ENCODE measurements at regions not wholly inside any gene's neighbourhood (a gene's known extent, or its start where the extent isn't known, plus 50 kb on each side); places are given as distances from the start of the nearest gene placed in this dataset.

- no peak for TF ChIP-seq NR1H2 (CRISPR knock-in tag; IDR thresholded peaks at IDR 0.05; ENCODE audit: borderline replicate concordance, low read depth)
- TF ChIP-seq PLRG1 (conservative IDR thresholded peaks at IDR 0.05) = no peak
- TF ChIP-seq EEA1 (CRISPR knock-in tag; IDR thresholded peaks at IDR 0.05; ENCODE audit: borderline replicate concordance) = no peak
- no peak for TF ChIP-seq KAT2B (IDR thresholded peaks at IDR 0.05; ENCODE audit: borderline replicate concordance, low read depth, low read length)
These were observed 194.9 kb upstream of the MGMT start (continued) for GRCh38 chr10:129272176-129272575.

DNA sequence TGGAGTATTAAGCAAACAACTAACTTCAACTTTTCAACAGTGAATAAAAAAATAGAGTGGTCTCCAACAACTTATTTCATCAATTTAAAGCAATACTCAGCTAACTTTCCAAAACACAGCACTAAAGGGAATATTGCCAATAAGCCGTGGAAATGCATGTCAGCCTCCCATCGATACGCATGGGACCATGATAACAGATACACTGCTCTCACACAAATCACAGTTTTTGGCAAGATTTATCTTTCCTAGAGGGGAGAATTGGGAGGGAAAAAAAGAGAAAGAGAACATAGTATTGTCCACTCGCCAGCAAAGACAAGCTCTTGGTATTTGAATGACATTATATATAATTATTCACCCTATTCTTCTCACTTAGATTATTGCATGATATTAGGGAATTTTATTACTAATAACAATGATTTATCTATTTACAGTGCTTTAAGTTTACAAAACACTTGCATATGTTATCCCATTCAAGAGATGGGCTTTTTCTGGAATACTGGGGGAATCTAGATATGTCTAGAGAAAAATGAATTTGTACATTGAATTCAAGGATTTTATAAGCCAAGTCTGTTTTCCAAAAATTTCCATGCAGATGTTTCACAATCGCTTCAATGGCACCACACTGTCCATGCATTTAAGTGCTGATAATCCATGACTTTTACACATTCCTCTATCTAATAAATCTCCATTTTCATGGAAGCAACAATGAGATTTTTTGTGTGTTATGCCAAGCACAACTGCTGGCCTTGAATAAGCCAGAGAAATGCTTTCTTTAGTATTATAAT lies 194.0 kb upstream of the MGMT start:
- no peak for ATAC-seq
- intact Hi-C loops (cut with micrococcal nuclease; ENCODE audit: unreplicated experiment) = no loop called here

More for the DNA sequence above, 194.0 kb upstream of the MGMT start:
- in situ Hi-C loops (cut with HindIII; ENCODE audit: extremely low pct_ligation_motif_present, low pct_unique_long_range_greater_than_20kb) = no loop called here
- no peak overlapping the region for H3K4me2 ChIP-seq (ENCODE audit: low read depth, low read length)
- H3K36me3 ChIP-seq (replicated peaks in 1 of 2; ENCODE audit: control insufficient read depth in 1 of 2, insufficient read depth in 2 of 2, low read length in 2 of 2) = no peaks in the 10 kb centered on the region
- 58% methylated on average over 5 of the region's 5 CpGs for WGBS (ENCODE audit: low lambda C conversion rate)
- no peak overlapping the region for H3K9ac ChIP-seq (ENCODE audit: insufficient read depth, low read depth, low read length)
- no peak for DNase-seq (ENCODE audit: low spot score)
- no peak overlapping the region for H3K4me3 ChIP-seq (replicated peaks in 1 of 3; ENCODE audit: insufficient read depth in 1 of 3, low read depth in 2 of 3, low read length in 3 of 3)
- no peaks in the 10 kb centered on the region for H3K4me1 ChIP-seq (ENCODE audit: insufficient read depth, low read length)
- no peak overlapping the region for H3K27ac ChIP-seq (ENCODE audit: extremely low read length, insufficient read depth, low read length)
- BruUV-seq (replicated peaks) = no TSS peak
- peaks cover 0 to 14% of the 10 kb centered on the region in 2 experiments; a peak in 1 of 5 replicates for H3K27me3 ChIP-seq (ENCODE audit: control insufficient read depth in 1 of 2, insufficient read depth in 2 of 2, low read length in 2 of 2)
- ChIA-PET POLR2A (no interaction called here), CTCF (ENCODE audit: low intra/inter-chr PET ratio, low total read pairs) (no interaction called here)
- TF ChIP-seq GZF1 (CRISPR knock-in tag; IDR thresholded peaks at IDR 0.05) = no peak
- TF ChIP-seq ZNF841 (CRISPR knock-in tag; IDR thresholded peaks at IDR 0.05; ENCODE audit: borderline replicate concordance) = no peak
- TF ChIP-seq, protein P1, sequence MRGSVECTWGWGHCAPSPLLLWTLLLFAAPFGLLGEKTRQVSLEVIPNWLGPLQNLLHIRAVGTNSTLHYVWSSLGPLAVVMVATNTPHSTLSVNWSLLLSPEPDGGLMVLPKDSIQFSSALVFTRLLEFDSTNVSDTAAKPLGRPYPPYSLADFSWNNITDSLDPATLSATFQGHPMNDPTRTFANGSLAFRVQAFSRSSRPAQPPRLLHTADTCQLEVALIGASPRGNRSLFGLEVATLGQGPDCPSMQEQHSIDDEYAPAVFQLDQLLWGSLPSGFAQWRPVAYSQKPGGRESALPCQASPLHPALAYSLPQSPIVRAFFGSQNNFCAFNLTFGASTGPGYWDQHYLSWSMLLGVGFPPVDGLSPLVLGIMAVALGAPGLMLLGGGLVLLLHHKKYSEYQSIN (CRISPR knock-in tag; IDR thresholded peaks at IDR 0.05; ENCODE audit: borderline replicate concordance) = no peak
- no peak for TF ChIP-seq FOXK2 (IDR thresholded peaks at IDR 0.05)
- TF ChIP-seq POLR2A (IDR thresholded peaks at IDR 0.05; ENCODE audit: insufficient read depth in 1 of 2, low read depth in 2 of 2, low read length in 2 of 2) = no peak
- TF ChIP-seq NAIF1 (CRISPR knock-in tag; IDR thresholded peaks at IDR 0.05; ENCODE audit: borderline replicate concordance) = no peak
- TF ChIP-seq ZNF530 (CRISPR knock-in tag; IDR thresholded peaks at IDR 0.05; ENCODE audit: low read depth) = no peak
- no peak for TF ChIP-seq KDM1A (CRISPR knock-in tag; IDR thresholded peaks at IDR 0.05)
- TF ChIP-seq PBX3 (CRISPR knock-in tag; IDR thresholded peaks at IDR 0.05; ENCODE audit: borderline replicate concordance) = no peak
- TF ChIP-seq ZNF33A (CRISPR knock-in tag; IDR thresholded peaks at IDR 0.05; ENCODE audit: borderline replicate concordance) = no peak
- no peak for TF ChIP-seq NFRKB (IDR thresholded peaks at IDR 0.05)
- H3K9me3 ChIP-seq (ENCODE audit: low read length) = no peaks in the 10 kb centered on the region
- H2AFZ ChIP-seq (ENCODE audit: low read length) = no peak overlapping the region
- H4K20me1 ChIP-seq (ENCODE audit: insufficient read depth, low read length) = no peaks in the 10 kb centered on the region
- FAIRE-seq = no peak
- H3K79me2 ChIP-seq (ENCODE audit: insufficient read depth, low read length) = no peaks in the 10 kb centered on the region

All from HepG2 (cell line).